OCI-LY7 (cell line): ENCODE measurements at regions not wholly inside any gene's neighbourhood (a gene's known extent, or its start where the extent isn't known, plus 50 kb on each side); places are given as distances from the start of the nearest gene placed in this dataset.

ENCODE experiments used
- EZH2phosphoT487 ChIP-seq: fragments of 200-600 bp; sonication (generic); IDR thresholded peaks from 2 replicates; pipeline ENCODE4 v1.6.1; 2018; ENCODE audit warnings: low read depth, borderline replicate concordance, mild to moderate bottlenecking, mixed run types, antibody characterized with exemption, low read length, moderate library complexity, mixed read lengths
- TF ChIP-seq, protein P1 (sequence below): fragments of 200-600 bp; sonication (generic); conservative IDR thresholded peaks from 2 replicates; pipeline ENCODE4 v1.5.1; 2014; ENCODE audit warnings: mild to moderate bottlenecking, antibody characterized with exemption, low read length, moderate library complexity, mixed read lengths

DNA sequence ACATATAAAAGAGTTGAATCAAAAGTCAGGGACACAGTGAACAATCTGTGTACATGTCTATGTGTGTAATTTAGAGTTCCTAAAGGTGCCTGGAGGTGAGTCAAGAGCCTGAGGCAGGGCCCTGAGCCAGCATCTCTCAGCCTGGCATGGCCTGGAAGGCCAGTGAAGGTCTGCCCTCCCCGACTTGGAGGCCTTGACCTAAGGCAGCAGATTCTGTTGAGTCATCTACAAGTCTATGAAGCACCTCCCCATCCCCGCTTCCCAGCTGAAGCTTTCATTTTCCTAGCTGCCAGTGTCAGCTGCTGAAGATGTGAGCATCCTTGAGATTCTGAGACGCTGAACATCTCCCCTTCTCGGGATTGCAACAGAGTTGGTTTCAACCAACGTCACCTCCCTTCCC, 583.9 kb downstream of the BCOR start:
- TF ChIP-seq, protein P1, sequence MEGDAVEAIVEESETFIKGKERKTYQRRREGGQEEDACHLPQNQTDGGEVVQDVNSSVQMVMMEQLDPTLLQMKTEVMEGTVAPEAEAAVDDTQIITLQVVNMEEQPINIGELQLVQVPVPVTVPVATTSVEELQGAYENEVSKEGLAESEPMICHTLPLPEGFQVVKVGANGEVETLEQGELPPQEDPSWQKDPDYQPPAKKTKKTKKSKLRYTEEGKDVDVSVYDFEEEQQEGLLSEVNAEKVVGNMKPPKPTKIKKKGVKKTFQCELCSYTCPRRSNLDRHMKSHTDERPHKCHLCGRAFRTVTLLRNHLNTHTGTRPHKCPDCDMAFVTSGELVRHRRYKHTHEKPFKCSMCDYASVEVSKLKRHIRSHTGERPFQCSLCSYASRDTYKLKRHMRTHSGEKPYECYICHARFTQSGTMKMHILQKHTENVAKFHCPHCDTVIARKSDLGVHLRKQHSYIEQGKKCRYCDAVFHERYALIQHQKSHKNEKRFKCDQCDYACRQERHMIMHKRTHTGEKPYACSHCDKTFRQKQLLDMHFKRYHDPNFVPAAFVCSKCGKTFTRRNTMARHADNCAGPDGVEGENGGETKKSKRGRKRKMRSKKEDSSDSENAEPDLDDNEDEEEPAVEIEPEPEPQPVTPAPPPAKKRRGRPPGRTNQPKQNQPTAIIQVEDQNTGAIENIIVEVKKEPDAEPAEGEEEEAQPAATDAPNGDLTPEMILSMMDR: no peak
- no peak for TF ChIP-seq EZH2phosphoT487
